Vagina (tissue), 2 donors: ENCODE measurements at regions not wholly inside any gene's neighbourhood (a gene's known extent, or its start where the extent isn't known, plus 50 kb on each side); places are given as distances from the start of the nearest gene placed in this dataset.

Experiments used
- POLR2A ChIP-seq, 2 donors: fragments of 450-650 bp; IDR thresholded peaks; one replicate each; pipeline ENCODE4 v1.6.1; 2017; ENCODE audit warnings: antibody characterized with exemption in 2 of 2, mild to moderate bottlenecking in 2 of 2, moderate library complexity in 2 of 2
- POLR2AphosphoS5 ChIP-seq, 2 donors: sonication (generic); formaldehyde crosslinking; IDR thresholded peaks; one replicate each; pipeline ENCODE4 v1.9.0; 2017; ENCODE audit warnings: antibody characterized with exemption in 2 of 2, mild to moderate bottlenecking in 2 of 2, low read depth in 1 of 2; ENCODE audit not compliant: insufficient read depth in 1 of 2
- TF ChIP-seq, protein P1 (sequence below), 3 experiments: fragments of 450-650 bp in 2 of 3; fragments of 200-600 bp in 1 of 3; sonication (generic) in 1 of 3; IDR thresholded peaks; one replicate each; pipeline ENCODE4 v1.5.1; 2017 to 2019; ENCODE audit warnings: antibody characterized with exemption in 3 of 3, mild to moderate bottlenecking in 2 of 3, moderate library complexity in 2 of 3

DNA sequence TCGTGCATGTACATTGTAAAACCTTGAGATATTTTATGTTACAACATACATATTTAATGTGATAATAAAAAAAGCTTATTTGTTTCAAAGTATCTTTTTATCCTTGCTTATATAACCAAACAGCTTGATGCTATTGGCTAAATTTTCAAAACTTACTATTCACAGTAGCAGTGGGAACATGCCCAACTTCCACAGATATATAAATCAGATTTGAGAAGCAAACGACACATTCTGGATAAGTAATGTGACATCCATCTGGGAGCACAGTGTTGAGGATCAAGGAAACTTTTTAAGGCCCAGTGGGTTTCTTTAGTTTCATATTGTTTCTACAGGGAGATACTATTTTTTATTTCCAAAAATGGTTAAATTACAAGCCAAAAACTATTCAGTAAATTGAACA lies 350.7 kb downstream of the SEC23A start:
- TF ChIP-seq, protein P1, sequence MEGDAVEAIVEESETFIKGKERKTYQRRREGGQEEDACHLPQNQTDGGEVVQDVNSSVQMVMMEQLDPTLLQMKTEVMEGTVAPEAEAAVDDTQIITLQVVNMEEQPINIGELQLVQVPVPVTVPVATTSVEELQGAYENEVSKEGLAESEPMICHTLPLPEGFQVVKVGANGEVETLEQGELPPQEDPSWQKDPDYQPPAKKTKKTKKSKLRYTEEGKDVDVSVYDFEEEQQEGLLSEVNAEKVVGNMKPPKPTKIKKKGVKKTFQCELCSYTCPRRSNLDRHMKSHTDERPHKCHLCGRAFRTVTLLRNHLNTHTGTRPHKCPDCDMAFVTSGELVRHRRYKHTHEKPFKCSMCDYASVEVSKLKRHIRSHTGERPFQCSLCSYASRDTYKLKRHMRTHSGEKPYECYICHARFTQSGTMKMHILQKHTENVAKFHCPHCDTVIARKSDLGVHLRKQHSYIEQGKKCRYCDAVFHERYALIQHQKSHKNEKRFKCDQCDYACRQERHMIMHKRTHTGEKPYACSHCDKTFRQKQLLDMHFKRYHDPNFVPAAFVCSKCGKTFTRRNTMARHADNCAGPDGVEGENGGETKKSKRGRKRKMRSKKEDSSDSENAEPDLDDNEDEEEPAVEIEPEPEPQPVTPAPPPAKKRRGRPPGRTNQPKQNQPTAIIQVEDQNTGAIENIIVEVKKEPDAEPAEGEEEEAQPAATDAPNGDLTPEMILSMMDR (IDR thresholded peaks at IDR 0.05): no peak
- TF ChIP-seq POLR2A (IDR thresholded peaks at IDR 0.05) (no peak), POLR2AphosphoS5 (IDR thresholded peaks at IDR 0.05; ENCODE audit: insufficient read depth in 1 of 2, low read depth in 1 of 2) (no peak)
